ENCODE measurements at regions not wholly inside any gene's neighbourhood (a gene's known extent, or its start where the extent isn't known, plus 50 kb on each side); places are given as distances from the start of the nearest gene placed in this dataset.

GRCh38 chr10:81708929-81709328, 166.1 kb upstream of the NRG3 start:
- TF ChIP-seq TAF1 (IDR thresholded peaks at IDR 0.05; ENCODE audit: low read depth, low read length) = no peak
- TF ChIP-seq POLR2A (IDR thresholded peaks at IDR 0.05; ENCODE audit: low read depth, low read length) = no peak
- TF ChIP-seq POLR2AphosphoS5 (IDR thresholded peaks at IDR 0.05; ENCODE audit: low read depth, low read length) = no peak

All from GM12891 (cell line).